ENCODE measurements at regions not wholly inside any gene's neighbourhood (a gene's known extent, or its start where the extent isn't known, plus 50 kb on each side); places are given as distances from the start of the nearest gene placed in this dataset.
"Not testable (repeated sequence)": the region's sequence is repeated elsewhere in the genome, so short reads cannot be mapped to it uniquely, and the experiment has no call there.

GRCh38 chrX:117458243-117458968, 658.2 kb downstream of the KLHL13 start:
- DNase-seq: no peak

GRCh38 chrX:117455787-117456186, 660.8 kb downstream of the KLHL13 start:
- no peak for DNase-seq

DNA sequence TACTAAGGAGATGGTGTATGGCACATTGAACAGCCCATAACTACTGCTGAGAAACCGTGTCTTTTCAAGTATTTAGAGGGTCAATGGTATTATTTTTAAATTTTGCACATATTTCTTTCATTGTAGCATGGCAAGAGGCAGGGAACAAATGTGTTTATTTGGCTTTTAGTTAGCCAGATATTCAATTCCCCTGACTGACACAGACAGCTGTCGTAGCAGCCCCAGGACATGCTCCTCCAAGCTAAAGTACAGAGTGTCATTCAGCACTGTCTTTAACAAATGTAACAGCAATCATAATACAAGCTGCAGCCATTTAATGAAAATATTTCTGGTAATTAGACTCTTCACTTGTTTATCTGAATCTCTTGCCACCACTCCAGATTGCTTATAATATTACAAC, 687.1 kb downstream of the KLHL13 start:
- no peak for DNase-seq

- no peak for DNase-seq
These were observed 709.0 kb downstream of the KLHL13 start for GRCh38 chrX:117407449-117408150.

GRCh38 chrX:117400839-117401238, 715.8 kb downstream of the KLHL13 start:
- DNase-seq: no peak

DNA sequence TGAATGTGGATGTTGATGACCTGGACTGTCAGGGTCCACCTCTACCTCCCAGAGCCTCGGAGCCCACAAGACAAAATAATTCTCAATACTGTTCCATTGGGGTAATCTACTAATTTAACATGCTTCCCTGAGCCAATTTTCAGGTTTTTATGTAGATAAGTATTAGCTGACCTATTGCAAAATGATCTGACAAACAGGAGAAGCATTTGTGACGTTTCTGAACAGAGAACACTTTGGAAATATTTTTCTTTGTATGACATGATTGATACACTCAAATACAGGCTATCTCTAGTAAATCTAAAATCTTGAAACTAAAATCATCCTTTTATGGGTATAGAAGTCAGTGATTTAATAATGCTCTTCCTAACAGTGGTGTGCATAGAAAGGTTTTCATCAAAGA, 716.6 kb downstream of the KLHL13 start:
- DNase-seq: no peak

GRCh38 chrX:117397844-117398243, 718.8 kb downstream of the KLHL13 start:
- no peak for DNase-seq

- not testable (repeated sequence) for DNase-seq
These were observed 722.0 kb downstream of the KLHL13 start for GRCh38 chrX:117394506-117395070.

DNA sequence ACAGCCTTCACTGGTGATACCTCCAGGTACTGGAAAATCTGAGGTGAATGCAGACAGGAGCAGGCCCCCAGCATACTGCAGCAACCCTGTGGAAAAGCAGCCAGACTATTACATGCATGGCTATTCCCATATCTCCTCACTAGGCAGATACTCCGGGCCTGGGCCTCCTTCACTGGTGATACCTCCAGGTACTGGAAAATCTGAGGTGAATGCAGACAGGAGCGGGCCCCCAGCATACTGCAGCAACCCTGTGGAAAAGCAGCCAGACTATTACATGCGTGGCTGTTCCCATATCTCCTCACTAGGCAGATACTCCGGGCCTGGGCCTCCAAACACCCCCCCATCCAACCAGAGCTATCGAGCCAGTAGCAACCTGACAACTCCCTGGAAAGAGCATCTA, 724.2 kb downstream of the KLHL13 start:
- DNase-seq: not testable (repeated sequence)

DNA sequence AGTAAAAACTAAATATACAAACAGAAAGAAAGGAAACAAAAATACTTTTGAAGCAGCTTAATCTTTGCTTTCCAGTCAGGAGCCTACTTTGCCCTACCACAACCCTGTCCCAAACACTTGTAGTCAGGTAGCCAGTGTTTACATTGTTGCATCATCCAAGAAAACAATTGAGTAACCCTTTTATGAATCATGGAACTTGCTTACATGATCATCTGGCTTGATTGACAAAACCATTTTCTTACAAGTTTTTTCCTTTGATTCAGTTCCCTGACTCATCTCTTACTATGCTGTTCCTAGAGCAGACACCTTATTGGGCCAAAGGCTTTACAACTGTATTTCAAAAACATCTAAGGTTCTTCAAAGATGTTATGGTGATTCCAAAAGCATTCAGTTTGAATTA, 740.1 kb downstream of the KLHL13 start:
- DNase-seq: no peak

DNA sequence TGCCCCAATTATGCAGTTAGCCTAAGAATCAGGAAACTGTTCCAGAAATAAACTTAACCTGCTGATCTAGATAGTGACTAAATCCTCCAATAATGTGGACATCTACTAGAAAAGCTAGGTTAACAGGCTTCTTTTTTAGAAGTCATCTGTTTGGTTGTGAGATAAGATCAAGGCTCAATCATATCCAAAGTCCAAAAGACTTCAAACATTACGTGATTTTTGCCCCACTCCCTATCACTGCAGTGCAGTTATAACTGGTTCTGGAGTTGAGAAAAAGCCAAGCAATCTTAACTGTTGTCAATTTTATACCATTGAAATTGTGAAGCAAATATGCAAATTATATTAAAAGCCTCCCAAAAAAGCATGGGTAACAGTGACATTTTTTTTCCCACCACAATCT, 781.4 kb downstream of the KLHL13 start:
- DNase-seq: no peak

- DNase-seq: no peak
These were observed 789.2 kb downstream of the KLHL13 start for GRCh38 chrX:117327373-117327772.

GRCh38 chrX:117325706-117326105, 790.9 kb downstream of the KLHL13 start:
- no peak for DNase-seq

DNA sequence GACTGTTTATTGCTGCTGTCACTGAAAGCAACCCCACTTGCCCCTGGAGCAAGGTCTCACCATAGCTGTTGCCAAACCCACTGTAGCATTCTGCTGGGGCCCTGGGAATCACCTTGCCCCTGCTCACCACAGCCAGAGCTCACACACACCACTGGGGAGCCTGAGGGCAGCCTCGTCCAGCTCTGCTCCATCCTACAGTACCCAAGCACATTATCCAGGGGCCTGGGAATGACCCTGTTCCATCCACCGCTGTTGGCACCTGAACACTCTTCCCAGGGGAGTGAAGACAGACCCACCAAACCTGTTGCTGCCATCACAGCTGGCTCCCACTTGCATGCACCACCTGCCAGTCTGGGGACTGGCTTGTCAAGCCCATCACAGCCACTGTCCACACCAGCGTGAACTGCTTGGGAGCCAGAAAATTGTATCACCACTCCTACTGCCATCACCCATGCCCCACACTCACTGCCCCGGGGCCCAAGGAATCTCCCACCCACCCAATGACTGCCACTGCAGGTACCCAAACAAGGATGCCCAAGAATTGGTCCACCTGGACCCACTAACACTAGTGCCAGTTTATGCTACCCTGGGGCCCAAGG, 811.3 kb downstream of the KLHL13 start:
- no peak for DNase-seq

DNA sequence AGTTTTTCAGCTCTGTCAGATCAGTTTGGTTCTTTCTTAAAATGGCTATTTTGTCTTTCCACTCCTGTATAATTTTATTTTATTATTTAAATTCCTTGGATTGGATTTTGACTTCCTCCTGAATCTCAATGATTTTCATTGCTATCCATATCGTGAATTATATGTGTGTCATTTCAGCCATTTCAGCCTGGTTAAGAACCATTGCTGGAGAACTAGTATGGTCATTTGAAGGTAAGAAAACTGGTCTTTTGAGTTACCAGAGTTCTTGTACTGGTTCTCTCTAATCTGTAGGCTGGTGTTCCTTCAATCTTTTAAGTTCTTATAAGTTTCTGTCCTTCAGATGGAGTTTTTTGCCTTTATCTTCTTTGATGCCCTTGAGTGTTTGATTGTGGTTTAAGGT, 815.5 kb downstream of the KLHL13 start:
- DNase-seq: no peak

- DNase-seq: no peak
These were observed 824.9 kb downstream of the KLHL13 start for GRCh38 chrX:117291760-117292159.

DNA sequence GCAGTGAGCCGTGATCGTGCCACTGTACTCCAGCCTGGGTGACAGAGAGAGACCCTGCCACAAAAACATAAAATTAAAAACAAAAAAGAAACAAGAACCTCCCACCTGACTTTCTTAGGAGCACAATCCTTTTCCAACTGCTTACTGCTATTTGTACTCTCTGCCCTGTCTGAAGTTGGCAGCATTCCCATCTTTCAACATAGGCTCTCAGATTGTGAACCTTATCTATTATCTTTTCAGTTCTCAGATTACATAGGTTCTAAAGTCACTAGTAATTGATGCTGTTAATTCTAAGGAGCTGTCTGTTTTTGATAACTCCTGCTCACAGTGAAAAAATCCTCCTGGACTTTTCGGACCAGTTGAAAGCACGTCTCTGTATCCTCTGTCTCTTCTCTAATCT, 812.2 kb upstream of the CT83 start:
- no peak for DNase-seq

Data from NCI-H2171 treated with DMSO at 0.1 percent for 48 hours (cell line).